CD14-positive monocyte (primary cell): ENCODE measurements at regions not wholly inside any gene's neighbourhood (a gene's known extent, or its start where the extent isn't known, plus 50 kb on each side); places are given as distances from the start of the nearest gene placed in this dataset.

ENCODE experiments used
- DNase-seq, 3 donors: peaks; one replicate each; pipeline ENCODE4 v3.0.0-alpha.2; 2011 to 2022
- H2AFZ ChIP-seq: 2 replicates; pipeline ENCODE4 v1.6.0; 2012; ENCODE audit warnings: mild to moderate bottlenecking, low read depth, low read length, inconsistent platforms; ENCODE audit not compliant: insufficient read depth, poor library complexity, severe bottlenecking
- H3K27ac ChIP-seq, 2 donors: 1 replicate in 1 of 2; 2 replicates in 1 of 2; pipeline ENCODE4 v1.5.1; 2012 to 2013; ENCODE audit warnings: low read length in 2 of 2, control low read depth in 1 of 2, inconsistent platforms in 1 of 2, low read depth in 1 of 2, mild to moderate bottlenecking in 1 of 2
- H3K27me3 ChIP-seq, 2 donors: one replicate each; pipeline versions ENCODE4 v1.6.0 to v1.6.1; 2011 to 2013; ENCODE audit warnings: low read length in 2 of 2; ENCODE audit not compliant: control insufficient read depth in 2 of 2, insufficient read depth in 2 of 2
- H3K36me3 ChIP-seq, 2 donors: replicated peaks in 1 of 2; 1 replicate in 1 of 2; 2 replicates in 1 of 2; pipeline versions ENCODE4 v1.5.1 to v1.6.1; 2012 to 2013; ENCODE audit warnings: low read length in 2 of 2, control low read depth in 1 of 2, inconsistent platforms in 1 of 2, mild to moderate bottlenecking in 1 of 2; ENCODE audit not compliant: insufficient read depth in 2 of 2, control insufficient read depth in 1 of 2
- H3K4me1 ChIP-seq, 2 donors: 1 replicate in 1 of 2; 2 replicates in 1 of 2; pipeline versions ENCODE4 v1.5.1 to v1.6.1; 2012 to 2013; ENCODE audit warnings: low read length in 2 of 2, control low read depth in 1 of 2, inconsistent platforms in 1 of 2, mild to moderate bottlenecking in 1 of 2, moderate library complexity in 1 of 2; ENCODE audit not compliant: insufficient read depth in 2 of 2, control insufficient read depth in 1 of 2
- H3K4me2 ChIP-seq: replicated peaks from 2 replicates; pipeline ENCODE3; 2012; ENCODE audit warnings: low read length, moderate library complexity, mild to moderate bottlenecking; ENCODE audit not compliant: poor library complexity, severe bottlenecking; ENCODE audit errors: extremely low read depth
- H3K4me3 ChIP-seq, 3 experiments: fragments of 200-600 bp in 1 of 3; sonication (generic) in 1 of 3; replicated peaks in 1 of 3; 1 replicate in 2 of 3; 2 replicates in 1 of 3; pipeline ENCODE4 v1.5.1; 2011 to 2013; ENCODE audit warnings: low read length in 3 of 3, mild to moderate bottlenecking in 3 of 3, control low read depth in 2 of 3, low read depth in 2 of 3, inconsistent platforms in 1 of 3, moderate library complexity in 1 of 3
- H3K79me2 ChIP-seq: 2 replicates; pipeline ENCODE4 v1.6.0; 2012; ENCODE audit warnings: mild to moderate bottlenecking, control low read depth, inconsistent platforms, low read length, moderate library complexity; ENCODE audit not compliant: insufficient read depth
- H3K9ac ChIP-seq: 2 replicates; pipeline ENCODE4 v1.6.0; 2017; ENCODE audit warnings: low read length, mild to moderate bottlenecking; ENCODE audit not compliant: insufficient read depth, poor library complexity, severe bottlenecking
- H3K9me3 ChIP-seq, 2 donors: replicated peaks in 1 of 2; 1 replicate in 1 of 2; 2 replicates in 1 of 2; pipeline versions ENCODE4 v1.5.1 to v1.6.1; 2012 to 2013; ENCODE audit warnings: low read length in 2 of 2, control low read depth in 1 of 2; ENCODE audit not compliant: control insufficient read depth in 1 of 2, insufficient read depth in 1 of 2
- H4K20me1 ChIP-seq: 2 replicates; pipeline ENCODE4 v1.6.0; 2012; ENCODE audit warnings: mild to moderate bottlenecking, low read length, control low read depth, moderate library complexity; ENCODE audit not compliant: insufficient read depth
- H3K27ac Mint-ChIP-seq, 7 donors: one replicate each; pipeline ENCODE4 v1.8.0; 2020; ENCODE audit warnings: mild to moderate bottlenecking in 7 of 7, mixed read lengths in 7 of 7, moderate library complexity in 6 of 7, inconsistent platforms in 2 of 7
- H3K27me3 Mint-ChIP-seq, 3 donors: one replicate each; pipeline ENCODE4 v1.8.0; 2021 to 2022; ENCODE audit warnings: low read depth in 3 of 3, mild to moderate bottlenecking in 3 of 3, mixed read lengths in 3 of 3, moderate library complexity in 3 of 3, inconsistent platforms in 1 of 3
- H3K36me3 Mint-ChIP-seq, 2 donors: one replicate each; pipeline ENCODE4 v1.8.0; 2020; ENCODE audit warnings: mixed read lengths in 2 of 2, inconsistent platforms in 1 of 2, mild to moderate bottlenecking in 1 of 2
- H3K4me1 Mint-ChIP-seq: one replicate; pipeline ENCODE4 v1.8.0; 2020; ENCODE audit warnings: mild to moderate bottlenecking, mixed read lengths
- H3K4me3 Mint-ChIP-seq, 2 donors: one replicate each; pipeline ENCODE4 v1.8.0; 2020; ENCODE audit warnings: mild to moderate bottlenecking in 2 of 2, mixed read lengths in 2 of 2, moderate library complexity in 1 of 2
- H3K9me3 Mint-ChIP-seq, 7 donors: one replicate each; pipeline ENCODE4 v1.8.0; 2020 to 2022; ENCODE audit warnings: mixed read lengths in 7 of 7, mild to moderate bottlenecking in 6 of 7, moderate library complexity in 6 of 7, inconsistent platforms in 2 of 7
- CTCF ChIP-seq: fragments of 200-600 bp; IDR thresholded peaks from one replicate; pipeline ENCODE4 v1.8.0; 2022; ENCODE audit warnings: antibody characterized with exemption, mild to moderate bottlenecking
- WGBS: methylation state at CpG from one replicate; pipeline ENCODE4 v1.1.5; 2013; ENCODE audit warnings: missing lambda C conversion rate; ENCODE audit not compliant: insufficient coverage; 5-methylcytosine and 5-hydroxymethylcytosine counted together
- intact Hi-C, 2 donors: fragments of 100-400 bp; cut with micrococcal nuclease; formaldehyde crosslinking; loops; one replicate each; pipeline versions ENCODE4 v1.15.0 to v1.15.1; 2023

- no peak overlapping the region for H3K4me3 Mint-ChIP-seq
- H3K27me3 Mint-ChIP-seq, result peaks cover 0 to 3% (median 2%) of the 10 kb centered on the region in 3 donors
- Histone ChIP-seq H3K27me3 (no peaks in the 10 kb centered on the region), H2AFZ (no peak overlapping the region), H4K20me1 (no peaks in the 10 kb centered on the region), H3K4me2 (no peak overlapping the region), H3K4me3 (no peak overlapping the region), H3K9me3 (no peaks in the 10 kb centered on the region), H3K79me2 (no peaks in the 10 kb centered on the region), H3K9ac (no peak overlapping the region), H3K27ac (no peak overlapping the region), H3K4me1 (no peaks in the 10 kb centered on the region), H3K36me3 (no peaks in the 10 kb centered on the region)
- no CpG with 5 or more reads among the region's 4 CpGs for WGBS
- H3K9me3 Mint-ChIP-seq, result no peaks in the 10 kb centered on the region
- H3K27ac Mint-ChIP-seq, result no peak overlapping the region
- intact Hi-C loops, result no loop called here
- H3K4me1 Mint-ChIP-seq, result peaks cover 10% of the 10 kb centered on the region
- no peaks in the 10 kb centered on the region for H3K36me3 Mint-ChIP-seq
- no peak for TF ChIP-seq CTCF
- no peak for DNase-seq
These were observed 134.4 kb downstream of the ZNF281 start for GRCh38 chr1:200275415-200275814.

- Histone ChIP-seq H3K79me2 (no peaks in the 10 kb centered on the region), H2AFZ (no peak overlapping the region), H3K27ac (no peak overlapping the region), H3K4me1 (no peaks in the 10 kb centered on the region), H3K27me3 (no peaks in the 10 kb centered on the region), H3K4me3 (no peak overlapping the region), H3K9me3 (no peaks in the 10 kb centered on the region), H3K4me2 (no peak overlapping the region), H3K36me3 (no peaks in the 10 kb centered on the region), H4K20me1 (no peaks in the 10 kb centered on the region), H3K9ac (no peak overlapping the region)
- Mint-ChIP-seq H3K4me3 (no peak overlapping the region), H3K4me1 (peaks cover 6% of the 10 kb centered on the region), H3K36me3 (no peaks in the 10 kb centered on the region), H3K27ac (no peak overlapping the region), H3K27me3 (peaks cover 0 to 3% (median 2%) of the 10 kb centered on the region in 3 donors), H3K9me3 (no peaks in the 10 kb centered on the region)
- TF ChIP-seq CTCF, result no peak
- no peak for DNase-seq
- intact Hi-C loops, result no loop called here
- WGBS, result 100% methylated on average over 2 of the region's 4 CpGs
These were observed 135.7 kb downstream of the ZNF281 start for GRCh38 chr1:200274116-200274515.
